ENCODE measurements at regions not wholly inside any gene's neighbourhood (a gene's known extent, or its start where the extent isn't known, plus 50 kb on each side); places are given as distances from the start of the nearest gene placed in this dataset.

DNA sequence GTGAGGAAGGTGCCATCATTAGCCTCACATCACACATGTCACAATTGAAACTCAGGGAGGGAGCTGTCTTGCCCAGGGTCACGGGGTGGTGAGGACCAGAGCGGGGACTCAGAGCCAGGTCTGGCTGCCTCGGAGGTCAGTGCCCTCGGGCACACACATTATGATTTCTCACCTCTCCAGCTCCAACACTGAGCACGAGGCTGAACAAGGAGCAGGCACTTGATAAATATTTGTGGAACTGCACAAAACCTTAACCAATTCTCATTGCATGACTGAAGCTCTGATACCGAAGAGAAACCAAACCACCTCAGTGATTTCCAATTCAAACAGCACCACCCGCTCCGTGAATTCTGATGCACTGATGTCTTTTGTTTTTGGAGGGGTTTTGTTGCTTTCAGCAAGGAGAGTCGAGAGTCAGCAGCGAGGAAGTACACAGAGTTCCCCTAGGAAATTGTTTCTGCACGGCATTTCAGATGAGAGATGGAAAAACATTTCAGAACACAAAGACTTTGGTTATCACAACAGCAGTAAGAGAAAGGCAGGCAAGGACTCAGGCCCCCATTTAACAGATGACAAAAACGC, 55.3 kb upstream of the ZMIZ1 start:
- TF ChIP-seq EZH2 (IDR thresholded peaks at IDR 0.05; ENCODE audit: borderline replicate concordance, low read depth, low read length, poor library complexity, severe bottlenecking) (no peak), CTCF (conservative IDR thresholded peaks at IDR 0.05; ENCODE audit: low read depth, low read length) (no peak)
